ENCODE measurements at regions not wholly inside any gene's neighbourhood (a gene's known extent, or its start where the extent isn't known, plus 50 kb on each side); places are given as distances from the start of the nearest gene placed in this dataset.

- DNase-seq (ENCODE audit: low spot score) = no peak
- TF ChIP-seq POLR2A (IDR thresholded peaks at IDR 0.05) (no peak), CTCF (IDR thresholded peaks at IDR 0.05) (no peak), POLR2AphosphoS5 (IDR thresholded peaks at IDR 0.05) (no peak)
- Histone ChIP-seq H3K36me3 (no peaks in the 10 kb centered on the region), H3K9me3 (no peaks in the 10 kb centered on the region), H3K4me3 (no peak overlapping the region), H3K4me1 (replicated peaks) (no peaks in the 10 kb centered on the region), H3K27ac (no peak overlapping the region), H3K27me3 (replicated peaks; ENCODE audit: insufficient read depth) (no peaks in the 10 kb centered on the region)
- WGBS = 56% methylated on average over 5 of the region's 5 CpGs
- intact Hi-C loops (cut with DNase I) = no loop called here
Measured at GRCh38 chr3:117165601-117166051, 456.0 kb downstream of the TUSC7 start.

GRCh38 chr3:117168896-117169295 lies 459.3 kb downstream of the TUSC7 start:
- Histone ChIP-seq H3K4me1 (replicated peaks) (no peaks in the 10 kb centered on the region), H3K27me3 (replicated peaks; ENCODE audit: insufficient read depth) (no peaks in the 10 kb centered on the region), H3K9me3 (no peaks in the 10 kb centered on the region), H3K27ac (no peak overlapping the region), H3K36me3 (no peaks in the 10 kb centered on the region), H3K4me3 (no peak overlapping the region)
- no peak for TF ChIP-seq CTCF (IDR thresholded peaks at IDR 0.05)
- TF ChIP-seq POLR2A (IDR thresholded peaks at IDR 0.05) = no peak
- no peak for TF ChIP-seq POLR2AphosphoS5 (IDR thresholded peaks at IDR 0.05)
- no peak for DNase-seq (ENCODE audit: low spot score)
- intact Hi-C loops (cut with DNase I) = no loop called here
- 61% methylated on average over 4 of the region's 4 CpGs for WGBS

- no peak for TF ChIP-seq CTCF (IDR thresholded peaks at IDR 0.05)
- no peak for TF ChIP-seq POLR2A (IDR thresholded peaks at IDR 0.05)
- TF ChIP-seq POLR2AphosphoS5 (IDR thresholded peaks at IDR 0.05) = peak; percentile 59
- intact Hi-C loops (cut with DNase I) = no loop called here
- H3K4me1 ChIP-seq (replicated peaks) = no peaks in the 10 kb centered on the region
- H3K27ac ChIP-seq = no peak overlapping the region
- peak; percentile 10 for DNase-seq (ENCODE audit: low spot score)
- no peaks in the 10 kb centered on the region for H3K36me3 ChIP-seq
- no peaks in the 10 kb centered on the region for H3K27me3 ChIP-seq (replicated peaks; ENCODE audit: insufficient read depth)
- H3K9me3 ChIP-seq = no peaks in the 10 kb centered on the region
- H3K4me3 ChIP-seq = no peak overlapping the region
Measured at GRCh38 chr3:117170094-117170493, 460.5 kb downstream of the TUSC7 start.

- no peaks in the 10 kb centered on the region for H3K4me1 ChIP-seq (replicated peaks)
- no peak overlapping the region for H3K27ac ChIP-seq
- intact Hi-C loops (cut with DNase I) = no loop called here
- TF ChIP-seq POLR2AphosphoS5 (IDR thresholded peaks at IDR 0.05) (no peak), CTCF (IDR thresholded peaks at IDR 0.05) (no peak), POLR2A (IDR thresholded peaks at IDR 0.05) (no peak)
- no peaks in the 10 kb centered on the region for H3K36me3 ChIP-seq
- no peaks in the 10 kb centered on the region for H3K9me3 ChIP-seq
- H3K4me3 ChIP-seq = no peak overlapping the region
- no peak for DNase-seq (ENCODE audit: low spot score)
- no peaks in the 10 kb centered on the region for H3K27me3 ChIP-seq (replicated peaks; ENCODE audit: insufficient read depth)
Measured at GRCh38 chr3:117171124-117171523, 461.5 kb downstream of the TUSC7 start.

GRCh38 chr3:117172426-117172825 lies 462.8 kb downstream of the TUSC7 start:
- no peaks in the 10 kb centered on the region for H3K36me3 ChIP-seq
- H3K9me3 ChIP-seq = no peaks in the 10 kb centered on the region
- H3K4me3 ChIP-seq = no peak overlapping the region
- 71% methylated on average over 1 of the region's 1 CpG for WGBS
- TF ChIP-seq POLR2AphosphoS5 (IDR thresholded peaks at IDR 0.05) (no peak), POLR2A (IDR thresholded peaks at IDR 0.05) (no peak), CTCF (IDR thresholded peaks at IDR 0.05) (no peak)
- no peak for DNase-seq (ENCODE audit: low spot score)
- H3K4me1 ChIP-seq (replicated peaks) = no peaks in the 10 kb centered on the region
- H3K27me3 ChIP-seq (replicated peaks; ENCODE audit: insufficient read depth) = no peaks in the 10 kb centered on the region
- H3K27ac ChIP-seq = no peak overlapping the region
- intact Hi-C loops (cut with DNase I) = no loop called here

Data from prostate gland (tissue), 2 donors.